NCI-H524 treated with DMSO at 0.1 percent for 48 hours (cell line): ENCODE measurements at regions not wholly inside any gene's neighbourhood (a gene's known extent, or its start where the extent isn't known, plus 50 kb on each side); places are given as distances from the start of the nearest gene placed in this dataset.
"Not testable (repeated sequence)": the region's sequence is repeated elsewhere in the genome, so short reads cannot be mapped to it uniquely, and the experiment has no call there.

Experiments used
- DNase-seq: peaks from one replicate; lab custom pipeline; 2025; lab: John Stamatoyannopoulos, UW

DNA sequence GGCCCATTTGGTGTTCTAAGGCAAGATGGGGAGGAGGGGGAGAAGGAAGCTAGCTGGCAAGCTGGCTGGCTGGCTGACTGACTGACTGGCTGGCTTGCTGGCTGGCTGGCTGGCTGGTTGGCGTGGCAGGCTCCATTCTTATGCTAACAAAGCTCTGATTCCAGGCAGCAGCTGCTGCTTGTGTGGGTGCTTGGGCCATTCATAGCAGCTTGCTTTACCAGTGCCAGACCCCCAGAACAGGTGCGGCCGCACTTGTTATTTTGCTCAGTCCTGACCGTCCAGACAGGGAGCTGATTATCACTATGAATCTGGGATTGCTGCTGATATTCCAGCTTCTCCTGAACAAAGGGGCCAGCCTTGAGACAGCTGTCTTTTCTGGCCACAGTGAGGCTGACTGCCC is 131.2 kb upstream of the PAK3 start:
- DNase-seq: peak; percentile 63

DNA sequence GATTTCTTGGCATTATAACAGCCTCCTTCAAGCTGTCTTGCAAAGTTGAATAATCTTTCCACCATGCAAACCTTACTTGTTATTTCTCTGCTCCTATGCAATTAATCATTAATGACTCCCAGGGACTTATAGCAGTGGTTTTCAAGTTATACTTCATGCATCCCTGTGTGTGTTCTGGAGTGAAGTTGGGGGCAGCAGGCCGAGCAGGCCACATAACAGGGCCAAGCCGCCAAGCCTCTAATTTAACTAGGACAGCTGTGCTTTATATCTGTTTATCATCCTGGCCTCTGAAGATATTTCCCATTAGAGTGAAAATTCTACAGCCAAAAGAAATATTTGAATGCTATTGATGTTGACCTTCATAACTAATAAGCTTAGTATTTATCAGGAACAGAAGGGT is 133.5 kb upstream of the PAK3 start:
- no peak for DNase-seq

DNA sequence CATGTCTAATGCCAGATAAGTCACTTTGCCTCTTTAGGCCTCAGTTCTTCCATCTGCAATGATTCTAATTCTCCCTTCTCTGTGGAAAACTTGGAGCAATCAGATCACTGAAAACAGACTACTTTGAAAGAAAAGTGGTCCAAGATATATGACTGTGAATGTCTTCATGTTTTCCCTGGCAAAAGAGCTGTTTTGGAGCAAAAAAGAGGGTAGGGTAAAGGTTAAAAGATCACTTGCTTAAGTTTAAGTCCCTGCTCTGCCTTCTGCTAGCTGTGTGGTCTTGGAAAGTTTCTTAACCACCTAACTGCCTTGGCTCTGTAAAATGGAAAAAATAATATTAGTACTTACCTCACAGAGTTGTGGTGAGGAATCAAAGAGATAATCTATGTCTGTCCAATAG is 140.3 kb upstream of the PAK3 start:
- DNase-seq: no peak

DNA sequence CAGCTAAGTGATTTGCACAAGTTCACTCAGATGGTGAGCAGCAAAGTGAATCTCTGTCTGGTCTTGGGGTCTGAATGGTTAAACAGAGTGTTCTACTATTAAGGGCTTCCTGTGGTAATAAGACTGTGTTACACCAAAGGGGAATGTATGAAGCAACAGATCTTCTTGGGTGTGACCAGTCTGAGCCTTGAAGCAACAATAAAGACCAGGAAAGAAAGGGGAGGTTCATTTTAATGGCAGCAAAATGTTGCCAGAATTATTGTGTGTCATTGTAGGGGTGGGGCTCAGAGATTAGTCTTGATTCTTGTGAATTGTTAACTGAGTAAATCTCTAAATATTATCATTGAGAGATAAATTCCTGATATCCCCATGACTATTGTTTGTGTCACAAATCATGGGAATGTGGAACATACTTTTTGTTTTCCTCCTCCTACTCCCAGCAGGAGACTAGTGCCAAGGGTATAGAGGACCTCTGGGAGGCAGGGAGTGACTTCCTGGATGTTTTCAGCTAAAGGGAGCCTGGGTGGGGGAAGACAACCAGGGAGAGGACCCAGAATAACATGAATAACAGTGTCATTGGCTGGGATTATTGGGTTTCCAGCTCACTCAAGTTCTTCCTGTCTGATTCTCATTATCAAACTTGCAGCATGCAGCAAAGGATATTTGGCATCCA is 141.4 kb upstream of the PAK3 start:
- DNase-seq: no peak

DNA sequence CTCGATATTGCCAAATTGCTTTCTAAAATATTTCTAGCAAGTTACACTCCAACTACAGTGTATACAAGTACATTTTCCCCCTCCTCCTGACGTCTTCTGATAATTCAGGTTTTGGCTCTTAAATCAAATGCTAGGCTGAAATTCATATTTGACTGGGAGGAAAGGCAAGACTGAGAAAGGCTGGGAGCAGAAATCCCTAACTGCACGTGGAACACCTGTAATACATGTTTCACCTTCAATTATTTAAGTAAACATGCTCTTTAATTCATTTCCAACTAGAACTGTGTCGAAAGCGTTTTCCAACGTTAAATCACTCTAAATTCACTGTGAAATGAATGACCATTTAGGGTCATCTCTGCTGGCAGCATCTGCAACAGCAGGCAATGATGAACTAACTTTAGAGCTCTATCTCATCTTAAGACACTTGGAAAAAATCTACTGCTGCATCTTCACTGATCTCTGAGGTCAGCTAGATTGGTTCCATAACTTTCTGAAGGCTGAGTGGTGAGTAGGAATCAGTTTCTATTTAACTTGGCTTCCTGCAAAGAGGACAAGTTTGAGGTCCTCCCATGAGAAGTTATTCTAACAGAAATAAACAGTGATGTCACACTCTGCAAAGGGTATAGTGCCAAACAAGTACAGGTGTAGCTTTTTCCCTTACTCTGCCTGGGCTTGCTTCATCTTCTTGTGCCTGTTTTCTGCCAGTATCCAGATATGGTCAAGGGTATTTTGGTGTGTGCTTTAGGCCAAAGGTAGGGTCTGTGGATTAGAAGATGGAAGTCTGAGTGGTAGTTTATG is 144.3 kb upstream of the PAK3 start:
- DNase-seq: no peak

DNA sequence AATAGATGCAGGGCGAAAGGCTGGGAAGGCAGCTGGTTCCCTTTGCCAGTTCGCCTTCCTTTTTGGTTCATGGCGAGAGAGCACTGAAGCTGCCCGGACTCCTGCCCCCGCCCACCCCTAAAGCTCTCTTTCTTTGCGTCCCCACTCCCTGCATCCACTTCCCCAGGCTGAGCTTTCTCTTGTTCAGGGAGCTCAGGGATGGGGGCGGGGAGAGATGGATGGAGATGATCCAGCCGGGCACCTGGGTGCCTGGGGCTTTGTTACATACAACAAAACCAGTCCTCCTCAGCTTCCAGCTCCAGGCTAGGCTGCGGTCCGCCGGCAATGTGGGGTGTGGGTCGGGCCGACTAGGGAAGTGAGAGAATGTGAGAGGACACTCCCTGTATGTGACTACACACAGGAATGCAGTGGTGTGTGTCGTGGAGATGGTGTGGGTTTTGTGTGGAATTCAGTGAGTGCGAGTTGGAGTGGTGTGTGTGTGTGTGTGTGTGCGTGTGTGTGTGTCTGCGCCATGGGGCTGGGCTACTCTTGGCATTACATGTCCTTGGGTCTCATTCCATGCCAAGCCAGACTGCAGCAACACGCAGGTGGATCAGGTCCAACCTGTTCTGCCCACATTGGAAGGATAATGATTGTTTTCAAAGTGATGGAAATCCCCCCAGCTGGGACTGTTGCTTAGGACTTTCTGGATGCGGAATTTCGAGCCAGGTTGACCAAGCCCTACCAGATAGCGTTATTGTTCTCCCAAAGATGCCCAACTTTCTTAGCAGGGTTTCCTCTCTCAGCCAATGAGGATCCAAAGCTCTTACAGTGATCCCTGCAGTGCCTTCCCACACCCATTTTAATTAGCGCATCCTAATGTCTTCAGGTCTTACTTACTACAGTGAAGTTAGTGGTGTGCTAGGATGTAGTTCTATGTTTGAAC is 149.4 kb upstream of the CHRDL1 start:
- peak; percentile 2 for DNase-seq

DNA sequence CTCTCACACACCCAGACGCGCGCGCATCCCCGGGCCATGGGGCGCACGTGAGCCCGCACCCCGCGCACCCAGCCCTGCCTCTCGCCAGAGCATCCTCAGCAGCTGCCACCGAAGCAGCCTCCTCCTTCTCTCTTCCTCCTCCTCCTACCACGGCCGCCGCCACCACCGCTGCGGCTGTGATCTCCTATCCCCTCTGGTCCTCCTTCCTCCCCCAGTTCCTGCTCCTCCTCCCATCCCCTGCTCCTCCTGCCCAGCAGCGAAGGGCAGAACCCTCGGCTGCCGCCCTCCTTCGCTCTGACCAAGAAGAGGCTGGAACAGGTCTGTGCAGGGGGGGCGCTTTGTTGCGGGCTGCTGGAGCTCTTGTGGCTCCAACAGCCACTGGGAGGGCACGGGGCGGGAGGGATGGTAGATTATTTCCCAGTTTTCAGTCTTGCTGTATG is 148.7 kb upstream of the CHRDL1 start:
- DNase-seq: no peak

DNA sequence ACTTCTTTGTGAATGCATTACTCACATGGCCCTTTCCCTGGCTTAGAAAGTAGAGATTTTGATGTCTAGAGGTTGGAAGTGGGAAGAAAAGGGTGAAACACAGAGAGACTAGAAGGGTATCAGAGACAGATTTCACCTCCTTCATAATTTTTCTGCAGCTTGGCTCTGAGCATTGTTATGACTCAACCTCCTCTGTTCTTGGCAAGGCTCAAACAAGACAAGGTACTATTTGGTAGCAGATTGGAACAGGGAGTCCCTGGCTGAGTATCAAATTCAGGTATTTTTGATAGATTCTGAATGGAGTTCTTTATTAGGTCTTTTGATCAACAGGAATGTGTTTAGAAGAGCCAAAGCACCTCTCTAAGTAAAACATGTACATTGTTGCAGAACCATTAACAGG is 146.3 kb upstream of the CHRDL1 start:
- DNase-seq: no peak

DNA sequence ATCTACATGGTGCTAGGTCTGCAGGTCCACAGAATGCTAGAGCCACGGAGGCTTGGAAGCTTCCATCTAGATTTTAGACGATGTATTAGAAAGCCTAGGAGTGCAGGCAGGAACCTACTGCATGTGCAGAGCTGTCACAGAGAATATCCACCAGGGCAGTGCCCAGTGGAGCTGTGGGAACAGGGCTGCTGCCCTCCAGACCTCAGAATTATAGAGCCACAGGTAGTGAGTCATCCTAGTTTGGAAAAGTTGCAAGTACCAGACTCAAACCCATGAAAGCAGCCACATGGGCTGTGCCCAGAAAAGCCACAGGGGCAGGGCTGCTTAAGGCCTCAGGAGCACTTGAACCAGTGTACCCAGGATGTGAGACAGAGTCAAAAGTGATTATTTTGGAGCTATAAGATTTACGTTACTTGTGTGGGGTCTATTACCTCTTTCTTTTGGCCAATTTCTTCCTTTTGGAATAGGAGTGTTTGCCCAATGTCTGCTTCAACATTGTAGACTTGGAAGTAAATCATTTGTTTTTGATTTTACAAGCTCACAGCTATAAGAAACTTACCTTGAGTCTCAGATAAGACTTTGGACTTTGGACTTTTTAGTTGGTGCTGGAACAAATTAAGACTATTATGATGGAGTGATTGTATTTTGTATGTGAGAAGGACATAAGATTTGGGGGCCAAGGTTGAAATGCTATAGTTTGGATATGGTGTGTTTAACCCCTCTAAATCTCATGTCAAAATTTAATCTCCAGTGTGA is 143.5 kb upstream of the CHRDL1 start:
- DNase-seq: no peak

DNA sequence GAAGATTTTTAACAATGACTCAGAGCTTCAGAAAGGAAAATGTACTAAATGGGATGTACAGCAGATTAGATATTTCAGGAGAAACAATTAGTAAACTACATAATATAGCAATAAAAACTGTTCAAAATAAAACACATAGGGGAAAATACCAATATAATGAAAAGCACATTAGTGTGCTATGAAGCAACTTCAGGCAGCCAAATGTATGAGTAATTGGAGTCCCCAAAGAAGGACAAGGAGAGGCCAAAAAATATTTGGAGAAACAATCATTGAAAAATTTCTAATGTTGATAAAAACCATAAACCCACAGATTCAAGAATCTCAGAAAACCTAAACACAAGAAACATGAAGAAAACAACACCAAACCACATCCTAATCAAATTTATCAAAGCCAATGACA is 129.3 kb upstream of the CHRDL1 start:
- no peak for DNase-seq

DNA sequence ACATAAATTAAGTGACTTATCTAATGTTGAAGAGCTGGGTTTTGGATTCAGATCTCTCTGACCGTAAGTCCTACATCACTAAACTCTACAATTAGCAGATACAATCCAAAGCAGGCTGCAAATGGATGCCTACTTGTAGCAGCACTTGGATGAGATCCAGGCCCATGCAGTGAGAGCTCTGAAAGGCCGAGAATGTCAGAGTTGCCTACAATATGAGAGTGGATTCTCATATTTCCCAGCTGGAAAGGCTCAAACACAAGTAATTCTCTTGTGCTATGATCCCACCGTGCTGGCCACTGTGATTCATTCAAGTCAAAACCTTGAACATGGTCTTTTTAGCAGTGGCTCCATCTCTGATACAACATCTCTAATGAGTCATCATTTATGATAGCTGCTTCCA is 125.4 kb upstream of the CHRDL1 start:
- no peak for DNase-seq

DNA sequence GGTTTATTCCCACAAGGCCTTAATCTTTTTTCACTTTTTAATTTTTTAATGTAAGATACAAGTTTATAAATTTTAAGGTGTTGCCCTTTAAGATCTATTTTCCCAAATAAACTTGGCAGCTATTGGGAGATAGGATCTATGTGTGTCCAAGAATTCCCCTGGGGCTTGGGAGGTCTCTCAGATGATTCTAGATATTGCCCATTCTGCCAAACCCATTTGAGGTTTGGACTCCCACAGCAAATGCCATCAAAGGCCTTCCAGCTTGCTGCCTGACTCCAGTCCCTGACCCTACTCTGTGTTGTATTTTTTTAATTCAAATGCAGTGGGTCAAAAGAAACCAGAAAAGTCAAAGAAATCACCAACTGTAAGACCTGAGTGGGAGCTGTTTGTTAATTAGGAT is 120.0 kb upstream of the CHRDL1 start:
- no peak for DNase-seq

DNA sequence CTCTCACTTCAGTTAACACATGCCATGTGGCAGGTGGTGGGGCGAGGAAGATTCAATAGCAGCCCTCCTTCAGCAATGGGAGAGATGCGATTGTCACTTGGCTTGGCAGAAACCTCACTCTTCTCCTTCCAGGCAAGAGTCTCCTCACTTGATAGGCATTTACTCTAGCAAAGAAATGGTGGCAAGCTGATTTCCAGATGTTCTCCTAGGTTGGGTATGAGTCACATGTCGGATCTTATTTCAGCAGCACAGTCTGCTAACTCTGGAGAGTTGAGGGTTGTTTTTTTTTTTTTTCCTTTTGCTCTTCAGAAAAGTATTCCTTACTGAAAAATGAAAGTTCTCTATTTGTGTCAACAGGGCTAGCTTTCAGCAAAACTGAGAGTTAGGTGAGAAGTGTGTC is 119.5 kb upstream of the CHRDL1 start:
- no peak for DNase-seq

DNA sequence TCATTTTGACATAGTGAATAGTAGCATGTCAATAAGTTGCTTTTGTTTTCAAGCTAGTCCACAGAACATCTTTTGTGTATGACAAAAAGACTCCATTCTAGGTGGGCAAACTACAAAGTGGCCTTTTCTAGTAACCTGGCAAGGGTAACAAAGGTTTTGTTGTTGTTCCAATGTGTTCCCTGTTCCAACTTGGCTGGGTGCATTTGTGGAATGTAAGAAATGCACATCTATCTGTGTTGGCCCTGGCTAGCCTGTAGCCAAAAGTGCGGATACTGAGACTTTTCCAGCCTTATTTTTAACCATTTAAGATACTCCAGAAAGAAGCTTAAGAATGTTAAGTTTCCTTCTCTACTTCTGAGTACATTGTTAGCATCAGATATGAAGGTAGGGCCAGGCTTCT is 118.7 kb upstream of the CHRDL1 start:
- DNase-seq: no peak

DNA sequence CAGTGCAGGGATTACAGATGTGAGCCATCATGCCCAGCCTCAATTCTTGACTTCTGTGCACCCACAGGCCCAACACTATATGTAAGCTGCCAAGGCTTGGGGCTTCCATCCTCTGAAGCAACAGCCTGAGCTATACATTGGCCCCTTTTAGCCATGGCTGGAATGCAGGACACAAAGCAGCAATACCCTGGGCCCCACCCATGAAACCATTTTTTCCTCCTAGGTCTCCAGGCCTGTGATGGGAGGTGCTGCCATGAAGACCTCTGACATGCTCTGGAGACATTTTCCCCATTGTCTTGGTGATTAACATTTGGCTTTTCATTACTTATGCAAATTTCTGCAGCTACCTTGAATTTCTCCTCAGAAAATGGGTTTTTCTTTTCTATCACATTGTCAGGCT is 109.1 kb upstream of the CHRDL1 start:
- DNase-seq: not testable (repeated sequence)

DNA sequence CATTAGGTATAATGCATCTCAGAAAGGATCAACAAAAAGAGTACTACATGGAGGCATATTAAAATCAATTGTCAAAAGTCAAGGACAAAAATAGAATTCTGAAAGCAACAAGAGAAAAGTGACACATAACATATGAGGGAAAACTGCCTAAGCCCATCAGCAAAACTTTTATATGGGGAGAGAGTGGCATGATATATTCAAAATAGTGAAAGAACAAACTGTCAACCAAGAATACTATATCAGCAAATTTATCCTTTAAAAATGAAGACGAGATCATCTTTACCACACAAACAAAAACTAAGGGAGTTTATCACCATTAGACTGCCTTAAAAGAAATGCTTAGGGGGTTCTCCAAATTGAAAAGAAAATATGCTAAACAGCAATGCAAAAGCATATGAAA is 86.4 kb upstream of the CHRDL1 start:
- DNase-seq: no peak

DNA sequence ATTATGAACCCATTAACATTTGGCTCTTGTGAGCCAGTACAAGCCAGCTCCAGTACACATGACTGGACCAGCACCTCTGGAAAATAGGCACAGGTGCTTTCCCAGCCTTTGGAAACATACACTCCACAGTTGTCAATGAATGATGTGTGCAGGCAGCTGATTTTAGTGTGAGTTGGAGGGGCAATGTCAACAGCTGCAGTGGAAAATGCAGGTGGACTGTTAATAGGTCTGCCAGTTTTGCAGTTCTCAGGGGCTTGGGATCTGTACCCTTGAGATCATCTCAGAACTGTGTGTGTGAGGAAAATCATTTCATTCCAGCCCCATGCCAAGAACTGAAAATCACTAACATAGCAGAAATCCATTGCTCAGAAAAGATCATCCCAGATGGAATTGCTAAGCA is 81.7 kb upstream of the CHRDL1 start:
- DNase-seq: no peak

DNA sequence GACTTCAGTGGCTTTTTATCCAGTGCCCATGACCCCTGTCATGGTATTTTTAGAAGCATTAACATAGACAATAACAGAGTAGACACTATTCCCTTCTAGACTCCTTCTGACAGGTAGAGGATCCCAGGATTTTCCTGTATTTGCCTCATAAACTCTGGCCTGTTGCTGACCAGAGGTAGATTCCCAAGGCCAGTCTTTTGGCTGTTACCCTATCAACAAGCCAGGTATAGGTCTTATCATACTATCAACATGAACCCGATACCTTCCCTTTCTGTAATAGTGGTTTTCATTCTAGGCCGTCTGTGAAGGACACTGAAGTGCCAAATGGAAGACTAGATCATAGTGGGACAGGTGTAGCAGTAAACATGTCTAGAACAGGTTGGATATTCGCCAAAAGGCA is 76.2 kb upstream of the CHRDL1 start:
- no peak for DNase-seq

DNA sequence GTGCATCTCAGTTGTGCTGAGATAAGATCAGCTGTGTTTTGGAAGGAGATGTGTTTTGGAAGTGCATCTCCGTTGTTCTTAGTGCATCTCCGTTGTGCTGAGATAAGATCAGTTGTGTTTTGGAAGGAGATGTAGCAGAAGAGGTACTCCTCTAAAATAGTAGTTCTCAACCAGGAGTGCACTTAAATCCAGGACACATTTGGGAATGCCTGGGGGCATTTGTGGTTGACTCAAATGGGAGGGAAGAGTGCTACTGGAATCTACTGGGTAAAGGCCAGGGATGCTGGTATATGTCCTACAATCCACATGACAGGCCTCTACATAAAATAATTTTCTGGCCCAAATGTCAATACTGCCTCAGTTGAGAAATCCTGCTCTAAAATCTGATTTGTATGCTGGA is 70.8 kb upstream of the CHRDL1 start:
- DNase-seq: no peak

DNA sequence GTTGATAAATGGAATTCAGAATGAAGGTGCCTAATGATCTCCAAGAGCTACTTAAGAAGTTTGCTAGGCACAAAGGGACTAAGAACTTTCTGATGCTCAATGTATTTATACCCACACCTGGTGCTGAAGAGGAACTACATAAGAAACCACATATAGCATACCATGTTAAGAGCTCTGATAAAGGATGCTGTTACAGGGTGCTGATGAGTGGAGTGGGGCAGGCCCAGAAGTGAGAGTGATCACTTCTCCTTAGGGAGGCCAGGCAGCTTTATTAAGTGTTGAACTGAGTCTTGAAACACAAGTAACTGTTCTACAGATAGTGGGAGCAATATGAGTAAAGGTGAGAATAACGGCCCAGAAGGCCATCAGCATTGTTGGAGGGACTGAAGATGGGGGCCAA is 68.3 kb upstream of the CHRDL1 start:
- no peak for DNase-seq

DNA sequence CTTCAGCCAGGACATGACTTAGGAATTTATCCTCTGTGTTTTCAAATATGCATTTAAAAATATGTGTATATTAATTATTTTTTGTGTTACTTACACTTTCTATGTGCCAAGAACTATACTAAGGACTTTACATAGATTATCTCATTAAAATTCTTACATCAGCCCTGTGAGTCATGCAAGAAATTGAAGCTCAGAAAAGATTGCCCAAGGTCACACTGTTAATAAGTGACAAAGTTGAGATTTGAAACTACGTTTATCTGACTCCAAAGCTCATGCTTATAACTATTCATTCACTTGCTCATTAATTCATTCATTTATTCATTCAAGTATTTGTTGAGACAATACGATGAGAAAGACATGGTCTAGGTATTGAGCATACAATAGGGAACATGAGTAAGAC is 62.9 kb upstream of the CHRDL1 start:
- DNase-seq: no peak

DNA sequence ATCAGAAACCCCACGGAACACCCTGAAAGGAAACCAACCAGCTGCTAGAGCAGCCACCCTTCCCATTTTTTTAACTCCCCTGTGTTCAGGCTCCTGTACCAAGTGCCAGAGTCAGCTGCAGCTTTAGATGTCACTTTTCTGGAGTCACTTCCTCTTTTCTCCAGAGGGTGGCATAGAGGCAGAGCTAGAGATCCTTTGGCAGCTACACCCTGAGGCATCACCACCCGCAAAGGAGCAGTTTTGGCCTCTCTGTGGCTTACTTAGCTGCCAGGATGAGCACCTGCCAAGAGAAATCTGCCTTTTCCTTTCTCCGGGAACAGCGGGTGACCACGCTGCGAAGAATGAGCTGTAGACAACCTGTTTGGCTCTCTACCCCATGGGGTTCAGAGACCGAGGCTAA is 58.0 kb upstream of the CHRDL1 start:
- peak; percentile 60 for DNase-seq
